HG02970 (cell line): ENCODE measurements at regions not wholly inside any gene's neighbourhood (a gene's known extent, or its start where the extent isn't known, plus 50 kb on each side); places are given as distances from the start of the nearest gene placed in this dataset.
"Not testable (repeated sequence)": the region's sequence is repeated elsewhere in the genome, so short reads cannot be mapped to it uniquely, and the experiment has no call there.

ENCODE experiments used
- ATAC-seq: cut with Tn5 transposase; IDR thresholded peaks from one replicate; pipeline ENCODE4 v1.9.1; 2021; ENCODE audit warnings: mild to moderate bottlenecking, moderate library complexity, moderate number of reproducible peaks; ENCODE audit not compliant: unreplicated experiment, low FRiP score

- no peak for ATAC-seq
These were observed 116.0 kb upstream of the ADRA1B start for GRCh38 chr5:159800131-159800840.

GRCh38 chr5:159801303-159801702, 115.0 kb upstream of the ADRA1B start:
- ATAC-seq: no peak

- no peak for ATAC-seq
These were observed 113.6 kb upstream of the ADRA1B start for GRCh38 chr5:159802661-159803060.

GRCh38 chr5:159804121-159804520, 112.2 kb upstream of the ADRA1B start:
- ATAC-seq: no peak

- ATAC-seq: no peak
These were observed 111.3 kb upstream of the ADRA1B start for GRCh38 chr5:159805021-159805420.

- not testable (repeated sequence) for ATAC-seq
These were observed 109.1 kb upstream of the ADRA1B start for GRCh38 chr5:159807135-159807534.

GRCh38 chr5:159807586-159807985, 108.7 kb upstream of the ADRA1B start:
- no peak for ATAC-seq

- ATAC-seq: no peak
These were observed 104.6 kb upstream of the ADRA1B start for GRCh38 chr5:159811712-159812111.

- not testable (repeated sequence) for ATAC-seq
These were observed 103.5 kb upstream of the ADRA1B start for GRCh38 chr5:159812759-159813158.

- no peak for ATAC-seq
These were observed 102.1 kb upstream of the ADRA1B start for GRCh38 chr5:159814222-159814621.

- no peak for ATAC-seq
These were observed 101.3 kb upstream of the ADRA1B start for GRCh38 chr5:159814805-159815585.

GRCh38 chr5:159817262-159818029, 98.8 kb upstream of the ADRA1B start:
- ATAC-seq: no peak

- no peak for ATAC-seq
These were observed 96.5 kb upstream of the ADRA1B start for GRCh38 chr5:159819591-159820411.

GRCh38 chr5:159820692-159821091, 95.6 kb upstream of the ADRA1B start:
- ATAC-seq: no peak

- no peak for ATAC-seq
These were observed 94.8 kb upstream of the ADRA1B start for GRCh38 chr5:159821461-159821940.

GRCh38 chr5:159824188-159825161, 91.8 kb upstream of the ADRA1B start:
- ATAC-seq: no peak

GRCh38 chr5:159825551-159826051, 90.7 kb upstream of the ADRA1B start:
- ATAC-seq: no peak

- ATAC-seq: no peak
These were observed 89.7 kb upstream of the ADRA1B start for GRCh38 chr5:159826351-159827214.
